ENCODE measurements at regions not wholly inside any gene's neighbourhood (a gene's known extent, or its start where the extent isn't known, plus 50 kb on each side); places are given as distances from the start of the nearest gene placed in this dataset.
"Not testable (repeated sequence)": the region's sequence is repeated elsewhere in the genome, so short reads cannot be mapped to it uniquely, and the experiment has no call there.

DNA sequence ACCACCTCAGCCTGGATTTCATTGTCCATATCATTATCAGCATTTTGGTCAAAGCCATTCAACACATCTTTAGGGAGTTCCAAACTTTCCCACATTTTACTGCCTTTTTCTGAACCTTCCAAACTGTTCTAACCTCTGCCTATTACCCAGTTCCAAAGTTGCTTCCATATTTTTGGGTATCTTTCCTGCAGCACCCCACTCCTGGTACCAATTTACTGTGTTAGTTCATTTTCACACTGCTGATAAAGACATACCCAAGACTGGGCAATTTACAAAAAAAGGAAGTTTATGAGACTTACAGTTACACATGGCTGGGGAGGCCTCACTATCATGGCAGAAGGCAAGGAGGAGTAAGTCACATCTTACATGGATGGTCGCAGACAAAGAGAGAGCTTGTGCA lies 63.6 kb upstream of the CEP162 start:
- H3K27ac ChIP-seq (ENCODE audit: low read depth); H3K4me1 ChIP-seq (ENCODE audit: insufficient read depth); H3K36me3 ChIP-seq (ENCODE audit: insufficient read depth); H3K4me3 ChIP-seq (ENCODE audit: low read depth, low read length); DNase-seq (ENCODE audit: extremely low spot score): not testable (repeated sequence)
- WGBS, result 96% methylated on average over 1 of the region's 1 CpG

DNA sequence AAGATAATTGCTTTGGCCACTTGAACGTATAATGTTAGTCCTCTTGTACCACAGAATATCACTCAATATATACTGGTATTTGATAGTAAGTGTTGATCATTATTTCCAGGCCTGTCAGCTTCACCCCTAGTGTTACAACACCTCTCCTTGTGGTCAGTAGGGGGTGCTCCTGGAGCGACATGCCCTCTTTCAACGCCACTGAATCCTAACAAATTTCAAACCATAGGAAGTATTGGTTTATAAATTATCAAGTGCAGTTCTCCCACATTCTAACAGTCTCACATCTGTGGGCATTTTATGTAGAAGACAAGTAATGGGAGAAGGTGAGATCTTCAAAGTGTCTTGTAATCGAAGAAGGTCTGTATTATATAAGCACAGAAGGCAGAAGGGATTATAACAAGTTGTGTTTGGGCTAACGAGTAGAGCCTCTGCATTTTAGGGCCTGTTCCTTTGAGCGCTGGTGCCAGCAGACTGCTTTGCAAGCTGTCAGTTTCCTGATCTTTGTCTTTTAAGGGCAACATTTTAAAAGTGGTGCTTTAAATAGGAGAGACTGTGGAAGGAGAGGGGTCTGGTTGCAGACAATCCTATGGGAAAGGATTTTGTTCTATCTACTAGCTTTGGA lies 57.1 kb upstream of the CEP162 start:
- no peak for DNase-seq (ENCODE audit: extremely low spot score)
- WGBS, result 26% methylated on average over 6 of the region's 6 CpGs
- H3K4me3 ChIP-seq (ENCODE audit: low read depth, low read length), result no peak overlapping the region
- no peaks in the 10 kb centered on the region for H3K4me1 ChIP-seq (ENCODE audit: insufficient read depth)
- H3K36me3 ChIP-seq (ENCODE audit: insufficient read depth), result no peaks in the 10 kb centered on the region
- H3K27ac ChIP-seq (ENCODE audit: low read depth), result no peak overlapping the region

DNA sequence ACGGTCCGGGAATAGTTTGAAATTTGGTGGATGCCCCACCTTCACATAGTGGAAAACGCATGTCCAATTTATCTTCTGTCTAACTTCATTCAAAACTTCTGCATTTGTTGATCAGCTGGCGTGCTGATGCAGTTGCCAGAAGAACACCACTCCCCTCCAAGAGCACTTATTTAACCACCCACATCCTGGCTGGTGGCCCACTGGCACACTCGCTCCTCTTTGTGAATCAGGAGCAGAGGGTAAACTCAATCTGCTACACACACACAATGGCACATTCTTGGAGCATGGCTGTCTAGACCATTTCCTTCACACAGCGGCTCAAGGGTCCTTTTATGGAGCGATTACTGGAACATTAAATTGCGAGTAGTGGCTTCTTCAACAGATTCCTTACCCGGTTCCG lies 55.1 kb upstream of the CEP162 start:
- H3K4me1 ChIP-seq (ENCODE audit: insufficient read depth), result no peaks in the 10 kb centered on the region
- H3K27ac ChIP-seq (ENCODE audit: low read depth), result no peak overlapping the region
- no peaks in the 10 kb centered on the region for H3K36me3 ChIP-seq (ENCODE audit: insufficient read depth)
- H3K4me3 ChIP-seq (ENCODE audit: low read depth, low read length), result no peak overlapping the region
- no peak for DNase-seq (ENCODE audit: extremely low spot score)
- WGBS, result 51% methylated on average over 10 of the region's 10 CpGs

DNA sequence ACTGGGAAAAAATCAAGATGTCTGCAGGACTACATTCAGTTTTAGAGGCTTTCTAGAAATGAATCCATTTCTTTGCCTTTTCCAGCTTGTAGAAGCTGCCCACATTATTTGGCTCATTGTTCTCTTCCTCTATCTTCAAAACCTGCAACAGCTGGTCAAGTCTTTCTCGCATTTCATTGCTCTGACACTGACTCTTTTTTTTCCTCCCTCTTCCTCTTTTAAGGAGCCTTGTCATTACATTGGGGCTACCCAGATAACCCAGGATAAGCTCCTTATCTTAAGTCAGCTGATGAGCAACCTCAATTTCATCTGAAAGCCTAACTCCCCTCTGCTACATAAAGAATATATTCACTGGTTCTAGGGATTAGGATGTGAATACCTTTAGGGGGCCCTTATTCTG lies 53.2 kb upstream of the CEP162 start:
- Histone ChIP-seq H3K4me1 (ENCODE audit: insufficient read depth) (no peaks in the 10 kb centered on the region), H3K27ac (ENCODE audit: low read depth) (no peak overlapping the region), H3K4me3 (ENCODE audit: low read depth, low read length) (no peak overlapping the region), H3K36me3 (ENCODE audit: insufficient read depth) (no peaks in the 10 kb centered on the region)
- no peak for DNase-seq (ENCODE audit: extremely low spot score)
- WGBS, result 55% methylated on average over 1 of the region's 1 CpG

DNA sequence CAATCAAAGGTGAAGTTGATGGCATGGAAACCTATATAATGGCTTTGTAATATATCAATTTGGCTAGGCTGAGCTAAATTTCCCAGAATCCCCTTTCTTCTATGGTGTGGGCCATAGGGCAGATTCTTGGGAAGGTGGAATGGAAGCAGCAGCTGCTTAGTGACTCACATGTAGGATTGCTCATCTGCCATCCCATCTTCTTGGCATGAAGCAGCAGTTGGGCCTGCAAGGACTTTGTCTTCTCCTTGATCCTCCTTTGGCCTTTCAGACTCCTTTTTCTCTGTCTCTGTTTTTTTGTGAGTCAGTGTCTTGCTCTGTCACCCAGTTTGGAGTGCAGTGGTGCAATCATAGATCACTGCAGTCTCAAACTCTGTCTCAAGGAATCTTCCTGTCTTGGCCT lies 52.6 kb upstream of the CEP162 start:
- Histone ChIP-seq H3K4me3 (ENCODE audit: low read depth, low read length) (no peak overlapping the region), H3K27ac (ENCODE audit: low read depth) (no peak overlapping the region), H3K36me3 (ENCODE audit: insufficient read depth) (no peaks in the 10 kb centered on the region), H3K4me1 (ENCODE audit: insufficient read depth) (no peaks in the 10 kb centered on the region)
- no peak for DNase-seq (ENCODE audit: extremely low spot score)

DNA sequence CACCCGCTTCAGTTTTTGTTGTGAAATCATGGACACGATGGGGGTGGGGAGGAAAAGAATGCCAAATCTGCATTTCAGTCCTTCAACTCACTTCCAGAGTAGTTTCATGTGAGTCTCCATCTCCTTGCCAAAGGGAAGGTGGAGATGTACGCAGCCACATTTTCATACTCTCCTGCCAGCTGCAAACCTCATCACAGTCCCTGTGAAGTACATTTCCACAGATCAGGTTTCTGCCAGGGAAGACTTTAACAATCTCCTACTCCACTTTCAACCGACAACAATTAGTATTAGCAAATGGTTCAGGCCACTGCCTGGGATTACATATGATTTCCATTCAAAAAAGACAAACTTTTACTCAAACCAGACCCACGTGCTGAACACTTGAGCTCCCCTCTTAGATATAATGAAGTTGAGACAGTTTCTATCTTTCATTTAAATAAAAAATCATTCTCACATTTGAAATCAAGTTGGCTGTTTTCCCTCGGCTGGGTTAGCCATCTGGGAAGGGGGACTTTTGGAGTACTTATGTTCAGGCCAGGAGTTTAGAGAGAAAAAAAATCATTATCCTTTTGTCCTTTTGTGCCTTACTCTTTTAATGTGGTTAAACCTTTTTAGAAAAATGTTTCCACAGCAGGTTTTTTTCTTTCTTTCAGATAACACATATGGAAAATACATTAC lies 51.0 kb upstream of the CEP162 start:
- no peak for DNase-seq (ENCODE audit: extremely low spot score)
- Histone ChIP-seq H3K27ac (ENCODE audit: low read depth) (no peak overlapping the region), H3K36me3 (ENCODE audit: insufficient read depth) (no peaks in the 10 kb centered on the region), H3K4me1 (ENCODE audit: insufficient read depth) (no peaks in the 10 kb centered on the region), H3K4me3 (ENCODE audit: low read depth, low read length) (no peak overlapping the region)
- 39% methylated on average over 6 of the region's 6 CpGs for WGBS
